GM12878 (cell line): ENCODE measurements at regions not wholly inside any gene's neighbourhood (a gene's known extent, or its start where the extent isn't known, plus 50 kb on each side); places are given as distances from the start of the nearest gene placed in this dataset.

Experiments
- ATAC-seq: fragments of 200-7000 bp; cut with Tn5 transposase; 3 replicates; pipeline ENCODE4 v1.9.1; 2020; ENCODE audit warnings: mild to moderate bottlenecking, moderate library complexity
- BruUV-seq: library from RNA; stranded (reverse); fragments of 400-500 nt; replicated peaks from 2 replicates; lab custom pipeline; 2021; lab: Mats Ljungman, UMichigan
- CTCF ChIA-PET: fragments of 300-600 bp; sonication (Branson Sonifier 250); formaldehyde crosslinking; extraction: SDS; loops from one replicate; lab custom pipeline; 2021; ENCODE audit warnings: inconsistent platforms; lab: Yijun Ruan, JAX
- POLR2A ChIA-PET: fragments of 350-600 bp; formaldehyde crosslinking; extraction: SDS; loops from one replicate; lab custom pipeline; 2021; ENCODE audit warnings: inconsistent platforms; lab: Charles Lee
- RAD21 ChIA-PET: fragments of 300-600 bp; sonication (Branson Sonifier 250); formaldehyde crosslinking; loops from one replicate; lab custom pipeline; 2023; ENCODE audit warnings: antibody characterized with exemption; ENCODE audit not compliant: unreplicated experiment; lab: Charles Lee
- SMC1A ChIA-PET: fragments of 300-600 bp; sonication (Branson Sonifier 250); formaldehyde crosslinking; loops from one replicate; lab custom pipeline; 2023; ENCODE audit not compliant: unreplicated experiment, uncharacterized antibody; lab: Charles Lee
- DNase-seq: peaks from one replicate; pipeline ENCODE4 v3.0.0-alpha.2; 2011; ENCODE audit warnings: low read depth, low spot score
- FAIRE-seq: peaks from 3 replicates; lab custom pipeline; 2011; peaks lifted over from hg19 to GRCh38; lab: Jason Lieb, UNC
- H2AFZ ChIP-seq: 2 replicates; pipeline ENCODE4 v1.6.0; 2011; ENCODE audit warnings: low read depth, low read length, control low read depth; ENCODE audit not compliant: control insufficient read depth
- H3K27ac ChIP-seq: 2 replicates; pipeline ENCODE4 v1.5.1; 2011; ENCODE audit warnings: control low read depth; ENCODE audit not compliant: control insufficient read depth, insufficient read depth
- H3K27me3 ChIP-seq, 2 experiments: replicated peaks in 1 of 2; 2 replicates each; pipeline versions ENCODE4 v1.6.0 to v1.6.1; 2011; ENCODE audit warnings: low read length in 1 of 2; ENCODE audit not compliant: control insufficient read depth in 2 of 2, insufficient read depth in 2 of 2
- H3K36me3 ChIP-seq, 2 experiments: 2 replicates each; pipeline ENCODE4 v1.5.1; 2011; ENCODE audit warnings: low read length in 1 of 2; ENCODE audit not compliant: control insufficient read depth in 2 of 2, insufficient read depth in 2 of 2
- H3K4me1 ChIP-seq: 2 replicates; pipeline ENCODE4 v1.6.1; 2011; ENCODE audit warnings: mild to moderate bottlenecking, low read length, moderate library complexity, mixed read lengths; ENCODE audit not compliant: control insufficient read depth, insufficient read depth
- H3K4me2 ChIP-seq: 2 replicates; pipeline ENCODE4 v1.6.0; 2011; ENCODE audit warnings: control low read depth; ENCODE audit not compliant: control insufficient read depth, insufficient read depth
- H3K4me3 ChIP-seq: fragments of 200-600 bp; sonication (generic); 2 replicates; pipeline ENCODE4 v1.5.1; 2016
- H3K79me2 ChIP-seq: 2 replicates; pipeline ENCODE4 v1.6.0; 2011; ENCODE audit warnings: low read length; ENCODE audit not compliant: control insufficient read depth, insufficient read depth
- H3K9ac ChIP-seq: 2 replicates; pipeline ENCODE4 v1.8.0; 2011; ENCODE audit warnings: low read length, control low read depth, mixed read lengths; ENCODE audit not compliant: control insufficient read depth, insufficient read depth
- H3K9me3 ChIP-seq: replicated peaks from 3 replicates; pipeline ENCODE4 v1.5.1; 2011; ENCODE audit warnings: mild to moderate bottlenecking, low read length; ENCODE audit not compliant: control insufficient read depth, insufficient read depth
- H4K20me1 ChIP-seq: 2 replicates; pipeline ENCODE4 v1.6.0; 2011; ENCODE audit not compliant: control insufficient read depth, insufficient read depth
- ATF7 ChIP-seq: fragments of 450-650 bp; IDR thresholded peaks from 2 replicates; pipeline ENCODE4 v1.6.1; 2016; ENCODE audit warnings: low read depth, mild to moderate bottlenecking
- BCLAF1 ChIP-seq: fragments of 450-650 bp; IDR thresholded peaks from 2 replicates; pipeline ENCODE4 v1.6.1; 2017; ENCODE audit warnings: antibody characterized with exemption, mild to moderate bottlenecking, moderate library complexity
- DPF2 ChIP-seq: fragments of 450-650 bp; IDR thresholded peaks from 2 replicates; pipeline ENCODE4 v1.6.1; 2017; ENCODE audit warnings: mild to moderate bottlenecking
- MEF2A ChIP-seq: IDR thresholded peaks from 2 replicates; pipeline ENCODE4 v1.6.1; 2011; ENCODE audit warnings: low read depth, mild to moderate bottlenecking, low read length, moderate library complexity; ENCODE audit not compliant: insufficient read depth
- MEF2B ChIP-seq: fragments of 450-650 bp; IDR thresholded peaks from 2 replicates; pipeline ENCODE4 v1.6.1; 2018; ENCODE audit warnings: mild to moderate bottlenecking, moderate library complexity; ENCODE audit not compliant: partially characterized antibody, poor library complexity, severe bottlenecking
- ZBTB11 ChIP-seq: fragments of 450-650 bp; formaldehyde crosslinking; IDR thresholded peaks from 2 replicates; pipeline ENCODE4 v1.5.0; 2022; ENCODE audit warnings: mild to moderate bottlenecking, missing genetic modification characterization
- WGBS: methylation state at CpG from one replicate; pipeline ENCODE4 v1.1.6; 2016; ENCODE audit warnings: low lambda C conversion rate; ENCODE audit not compliant: insufficient replicate concordance, insufficient coverage; ENCODE audit errors: missing lambda C conversion rate; 5-methylcytosine and 5-hydroxymethylcytosine counted together
- in situ Hi-C: fragments of 300-500 bp; cut with MboI; formaldehyde crosslinking; loops from 9 replicates; pipeline ENCODE4 v1.14.3; 2018; ENCODE audit warnings: mixed read lengths
- intact Hi-C: fragments of 100-400 bp; cut with micrococcal nuclease; formaldehyde crosslinking; loops from one replicate; pipeline ENCODE4 v1.14.2; 2022; ENCODE audit not compliant: unreplicated experiment

- in situ Hi-C loops: no loop called here
- BruUV-seq: no TSS peak
- intact Hi-C loops: no loop called here
- SMC1A ChIA-PET: interaction anchor here (0.6 kb wide), 1 partner anchor 29 kb away, joined by 3 read pairs; no protein-coding TSS in a partner anchor
- no peak for FAIRE-seq
- POLR2A ChIA-PET: no interaction called here
- no peak overlapping the region for H3K4me2 ChIP-seq
- no peaks in the 10 kb centered on the region for H3K36me3 ChIP-seq
- H4K20me1 ChIP-seq: no peaks in the 10 kb centered on the region
- no peak for DNase-seq
- CTCF ChIA-PET: no interaction called here
- no peak overlapping the region for H3K4me3 ChIP-seq
- no peaks in the 10 kb centered on the region for H3K9me3 ChIP-seq
- TF ChIP-seq BCLAF1 (no peak), DPF2 (no peak), MEF2B (no peak), ATF7 (no peak), ZBTB11 (CRISPR knock-in tag) (no peak), MEF2A (no peak)
- H2AFZ ChIP-seq: no peak overlapping the region
- RAD21 ChIA-PET: no interaction called here
- H3K4me1 ChIP-seq: no peaks in the 10 kb centered on the region
- no peak overlapping the region for H3K27ac ChIP-seq
- H3K27me3 ChIP-seq: no peaks in the 10 kb centered on the region
- 0% methylated on average over 1 of the region's 1 CpG for WGBS
- no peak for ATAC-seq
- no peak overlapping the region for H3K9ac ChIP-seq
- no peaks in the 10 kb centered on the region for H3K79me2 ChIP-seq
These were observed 223.9 kb upstream of the GLI3 start for GRCh38 chr7:42460933-42461332.
